HEK293 (cell line): ENCODE measurements at regions not wholly inside any gene's neighbourhood (a gene's known extent, or its start where the extent isn't known, plus 50 kb on each side); places are given as distances from the start of the nearest gene placed in this dataset.

Experiments
- SCRT1 ChIP-seq: fragments of 450-650 bp; formaldehyde crosslinking; IDR thresholded peaks from 2 replicates; pipeline ENCODE4 v1.5.1; 2016; ENCODE audit warnings: missing biosample characterization, missing genetic modification characterization, borderline replicate concordance
- TCF7L2 ChIP-seq: IDR thresholded peaks from 2 replicates; pipeline ENCODE4 v1.6.1; 2011; ENCODE audit warnings: low read depth, mild to moderate bottlenecking, inconsistent platforms, low read length, moderate library complexity, borderline replicate concordance
- ZFP41 ChIP-seq: fragments of 450-650 bp; formaldehyde crosslinking; IDR thresholded peaks from 2 replicates; pipeline ENCODE4 v1.5.1; 2016; ENCODE audit warnings: missing biosample characterization, missing genetic modification characterization, borderline replicate concordance
- ZNF10 ChIP-seq: fragments of 450-650 bp; formaldehyde crosslinking; IDR thresholded peaks from 2 replicates; pipeline ENCODE4 v1.5.1; 2017; ENCODE audit warnings: missing biosample characterization, missing genetic modification characterization
- ZNF121 ChIP-seq: fragments of 450-650 bp; formaldehyde crosslinking; IDR thresholded peaks from 2 replicates; pipeline ENCODE4 v1.5.1; 2016; ENCODE audit warnings: missing biosample characterization, missing genetic modification characterization
- ZNF133 ChIP-seq: fragments of 450-650 bp; formaldehyde crosslinking; IDR thresholded peaks from 2 replicates; pipeline ENCODE4 v1.5.1; 2016; ENCODE audit warnings: missing biosample characterization, missing genetic modification characterization
- ZNF211 ChIP-seq: fragments of 450-650 bp; formaldehyde crosslinking; IDR thresholded peaks from 2 replicates; pipeline ENCODE4 v1.5.1; 2016; ENCODE audit warnings: low read depth, missing biosample characterization, missing genetic modification characterization
- ZNF221 ChIP-seq: fragments of 450-650 bp; formaldehyde crosslinking; IDR thresholded peaks from 2 replicates; pipeline ENCODE4 v1.5.1; 2017; ENCODE audit warnings: missing biosample characterization, missing genetic modification characterization, borderline replicate concordance
- ZNF510 ChIP-seq: fragments of 450-650 bp; formaldehyde crosslinking; IDR thresholded peaks from 2 replicates; pipeline ENCODE4 v1.5.1; 2018; ENCODE audit warnings: mild to moderate bottlenecking, missing genetic modification characterization, missing biosample characterization; ENCODE audit not compliant: insufficient replicate concordance
- ZNF548 ChIP-seq: fragments of 450-650 bp; formaldehyde crosslinking; IDR thresholded peaks from 2 replicates; pipeline ENCODE4 v1.5.1; 2016; ENCODE audit warnings: missing biosample characterization, missing genetic modification characterization
- TF ChIP-seq, protein P1 (sequence below): fragments of 450-650 bp; formaldehyde crosslinking; IDR thresholded peaks from 2 replicates; pipeline ENCODE4 v1.5.1; 2016; ENCODE audit warnings: missing biosample characterization, missing genetic modification characterization
- TF ChIP-seq, protein P2 (sequence below): fragments of 450-650 bp; formaldehyde crosslinking; IDR thresholded peaks from 2 replicates; pipeline ENCODE4 v1.5.1; 2016; ENCODE audit warnings: missing biosample characterization, missing genetic modification characterization
- TF ChIP-seq, protein P3 (sequence below): fragments of 450-650 bp; formaldehyde crosslinking; conservative IDR thresholded peaks from 2 replicates; pipeline ENCODE4 v1.5.1; 2016; ENCODE audit warnings: low read depth, missing biosample characterization, missing genetic modification characterization
- TF ChIP-seq, protein P4 (sequence below): fragments of 450-650 bp; formaldehyde crosslinking; IDR thresholded peaks from 2 replicates; pipeline ENCODE4 v1.5.1; 2016; ENCODE audit warnings: missing biosample characterization, missing genetic modification characterization

DNA sequence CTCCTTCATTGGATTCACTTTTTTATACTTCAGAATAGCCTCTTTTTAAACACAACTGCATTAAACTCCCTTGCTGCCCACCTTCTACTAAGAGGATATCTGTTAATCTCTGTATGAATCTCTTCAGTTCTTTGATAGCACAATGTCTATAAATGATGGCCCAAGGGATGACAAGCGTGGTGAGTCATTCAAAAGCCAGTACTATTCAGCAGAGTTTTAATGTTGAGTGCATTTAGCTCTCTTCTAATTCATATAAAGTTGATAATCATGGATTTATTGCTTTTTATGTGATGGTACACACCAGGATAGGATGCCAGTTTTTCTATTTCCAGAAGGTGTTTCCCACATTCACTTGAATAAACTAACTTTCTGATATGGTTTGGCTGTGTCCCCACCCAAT is 57.4 kb upstream of the HECTD2 start:
- TF ChIP-seq ZNF221 (no peak), TCF7L2 (no peak), ZNF510 (no peak), ZNF10 (tag by site-specific recombination) (no peak), ZFP41 (no peak), ZNF133 (tag by site-specific recombination) (no peak), ZNF121 (tag by site-specific recombination) (no peak), SCRT1 (no peak), ZNF211 (no peak), ZNF548 (tag by site-specific recombination) (no peak)
- TF ChIP-seq, protein P1, sequence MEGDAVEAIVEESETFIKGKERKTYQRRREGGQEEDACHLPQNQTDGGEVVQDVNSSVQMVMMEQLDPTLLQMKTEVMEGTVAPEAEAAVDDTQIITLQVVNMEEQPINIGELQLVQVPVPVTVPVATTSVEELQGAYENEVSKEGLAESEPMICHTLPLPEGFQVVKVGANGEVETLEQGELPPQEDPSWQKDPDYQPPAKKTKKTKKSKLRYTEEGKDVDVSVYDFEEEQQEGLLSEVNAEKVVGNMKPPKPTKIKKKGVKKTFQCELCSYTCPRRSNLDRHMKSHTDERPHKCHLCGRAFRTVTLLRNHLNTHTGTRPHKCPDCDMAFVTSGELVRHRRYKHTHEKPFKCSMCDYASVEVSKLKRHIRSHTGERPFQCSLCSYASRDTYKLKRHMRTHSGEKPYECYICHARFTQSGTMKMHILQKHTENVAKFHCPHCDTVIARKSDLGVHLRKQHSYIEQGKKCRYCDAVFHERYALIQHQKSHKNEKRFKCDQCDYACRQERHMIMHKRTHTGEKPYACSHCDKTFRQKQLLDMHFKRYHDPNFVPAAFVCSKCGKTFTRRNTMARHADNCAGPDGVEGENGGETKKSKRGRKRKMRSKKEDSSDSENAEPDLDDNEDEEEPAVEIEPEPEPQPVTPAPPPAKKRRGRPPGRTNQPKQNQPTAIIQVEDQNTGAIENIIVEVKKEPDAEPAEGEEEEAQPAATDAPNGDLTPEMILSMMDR (tag by site-specific recombination) = no peak
- TF ChIP-seq, protein P2, sequence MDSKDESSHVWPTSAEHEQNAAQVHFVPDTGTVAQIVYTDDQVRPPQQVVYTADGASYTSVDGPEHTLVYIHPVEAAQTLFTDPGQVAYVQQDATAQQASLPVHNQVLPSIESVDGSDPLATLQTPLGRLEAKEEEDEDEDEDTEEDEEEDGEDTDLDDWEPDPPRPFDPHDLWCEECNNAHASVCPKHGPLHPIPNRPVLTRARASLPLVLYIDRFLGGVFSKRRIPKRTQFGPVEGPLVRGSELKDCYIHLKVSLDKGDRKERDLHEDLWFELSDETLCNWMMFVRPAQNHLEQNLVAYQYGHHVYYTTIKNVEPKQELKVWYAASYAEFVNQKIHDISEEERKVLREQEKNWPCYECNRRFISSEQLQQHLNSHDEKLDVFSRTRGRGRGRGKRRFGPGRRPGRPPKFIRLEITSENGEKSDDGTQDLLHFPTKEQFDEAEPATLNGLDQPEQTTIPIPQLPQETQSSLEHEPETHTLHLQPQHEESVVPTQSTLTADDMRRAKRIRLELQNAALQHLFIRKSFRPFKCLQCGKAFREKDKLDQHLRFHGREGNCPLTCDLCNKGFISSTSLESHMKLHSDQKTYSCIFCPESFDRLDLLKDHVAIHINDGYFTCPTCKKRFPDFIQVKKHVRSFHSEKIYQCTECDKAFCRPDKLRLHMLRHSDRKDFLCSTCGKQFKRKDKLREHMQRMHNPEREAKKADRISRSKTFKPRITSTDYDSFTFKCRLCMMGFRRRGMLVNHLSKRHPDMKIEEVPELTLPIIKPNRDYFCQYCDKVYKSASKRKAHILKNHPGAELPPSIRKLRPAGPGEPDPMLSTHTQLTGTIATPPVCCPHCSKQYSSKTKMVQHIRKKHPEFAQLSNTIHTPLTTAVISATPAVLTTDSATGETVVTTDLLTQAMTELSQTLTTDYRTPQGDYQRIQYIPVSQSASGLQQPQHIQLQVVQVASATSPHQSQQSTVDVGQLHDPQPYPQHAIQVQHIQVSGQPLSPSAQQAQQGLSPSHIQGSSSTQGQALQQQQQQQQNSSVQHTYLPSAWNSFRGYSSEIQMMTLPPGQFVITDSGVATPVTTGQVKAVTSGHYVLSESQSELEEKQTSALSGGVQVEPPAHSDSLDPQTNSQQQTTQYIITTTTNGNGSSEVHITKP (tag by site-specific recombination) = no peak
- TF ChIP-seq, protein P3, sequence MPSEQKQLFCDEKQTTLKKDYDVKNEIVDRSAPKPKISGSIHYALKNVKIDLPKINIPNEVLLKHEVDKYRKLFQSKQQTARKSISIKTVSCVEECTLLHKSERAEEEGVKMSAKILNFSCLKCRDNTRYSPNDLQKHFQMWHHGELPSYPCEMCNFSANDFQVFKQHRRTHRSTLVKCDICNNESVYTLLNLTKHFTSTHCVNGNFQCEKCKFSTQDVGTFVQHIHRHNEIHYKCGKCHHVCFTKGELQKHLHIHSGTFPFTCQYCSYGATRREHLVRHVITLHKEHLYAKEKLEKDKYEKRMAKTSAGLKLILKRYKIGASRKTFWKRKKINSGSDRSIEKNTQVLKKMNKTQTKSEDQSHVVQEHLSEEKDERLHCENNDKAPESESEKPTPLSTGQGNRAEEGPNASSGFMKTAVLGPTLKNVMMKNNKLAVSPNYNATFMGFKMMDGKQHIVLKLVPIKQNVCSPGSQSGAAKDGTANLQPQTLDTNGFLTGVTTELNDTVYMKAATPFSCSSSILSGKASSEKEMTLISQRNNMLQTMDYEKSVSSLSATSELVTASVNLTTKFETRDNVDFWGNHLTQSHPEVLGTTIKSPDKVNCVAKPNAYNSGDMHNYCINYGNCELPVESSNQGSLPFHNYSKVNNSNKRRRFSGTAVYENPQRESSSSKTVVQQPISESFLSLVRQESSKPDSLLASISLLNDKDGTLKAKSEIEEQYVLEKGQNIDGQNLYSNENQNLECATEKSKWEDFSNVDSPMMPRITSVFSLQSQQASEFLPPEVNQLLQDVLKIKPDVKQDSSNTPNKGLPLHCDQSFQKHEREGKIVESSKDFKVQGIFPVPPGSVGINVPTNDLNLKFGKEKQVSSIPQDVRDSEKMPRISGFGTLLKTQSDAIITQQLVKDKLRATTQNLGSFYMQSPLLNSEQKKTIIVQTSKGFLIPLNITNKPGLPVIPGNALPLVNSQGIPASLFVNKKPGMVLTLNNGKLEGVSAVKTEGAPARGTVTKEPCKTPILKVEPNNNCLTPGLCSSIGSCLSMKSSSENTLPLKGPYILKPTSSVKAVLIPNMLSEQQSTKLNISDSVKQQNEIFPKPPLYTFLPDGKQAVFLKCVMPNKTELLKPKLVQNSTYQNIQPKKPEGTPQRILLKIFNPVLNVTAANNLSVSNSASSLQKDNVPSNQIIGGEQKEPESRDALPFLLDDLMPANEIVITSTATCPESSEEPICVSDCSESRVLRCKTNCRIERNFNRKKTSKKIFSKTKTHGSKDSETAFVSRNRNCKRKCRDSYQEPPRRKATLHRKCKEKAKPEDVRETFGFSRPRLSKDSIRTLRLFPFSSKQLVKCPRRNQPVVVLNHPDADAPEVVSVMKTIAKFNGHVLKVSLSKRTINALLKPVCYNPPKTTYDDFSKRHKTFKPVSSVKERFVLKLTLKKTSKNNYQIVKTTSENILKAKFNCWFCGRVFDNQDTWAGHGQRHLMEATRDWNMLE = no peak
- TF ChIP-seq, protein P4, sequence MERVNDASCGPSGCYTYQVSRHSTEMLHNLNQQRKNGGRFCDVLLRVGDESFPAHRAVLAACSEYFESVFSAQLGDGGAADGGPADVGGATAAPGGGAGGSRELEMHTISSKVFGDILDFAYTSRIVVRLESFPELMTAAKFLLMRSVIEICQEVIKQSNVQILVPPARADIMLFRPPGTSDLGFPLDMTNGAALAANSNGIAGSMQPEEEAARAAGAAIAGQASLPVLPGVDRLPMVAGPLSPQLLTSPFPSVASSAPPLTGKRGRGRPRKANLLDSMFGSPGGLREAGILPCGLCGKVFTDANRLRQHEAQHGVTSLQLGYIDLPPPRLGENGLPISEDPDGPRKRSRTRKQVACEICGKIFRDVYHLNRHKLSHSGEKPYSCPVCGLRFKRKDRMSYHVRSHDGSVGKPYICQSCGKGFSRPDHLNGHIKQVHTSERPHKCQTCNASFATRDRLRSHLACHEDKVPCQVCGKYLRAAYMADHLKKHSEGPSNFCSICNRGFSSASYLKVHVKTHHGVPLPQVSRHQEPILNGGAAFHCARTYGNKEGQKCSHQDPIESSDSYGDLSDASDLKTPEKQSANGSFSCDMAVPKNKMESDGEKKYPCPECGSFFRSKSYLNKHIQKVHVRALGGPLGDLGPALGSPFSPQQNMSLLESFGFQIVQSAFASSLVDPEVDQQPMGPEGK = no peak
